Peyer's patch (tissue), 4 donors: ENCODE measurements at regions not wholly inside any gene's neighbourhood (a gene's known extent, or its start where the extent isn't known, plus 50 kb on each side); places are given as distances from the start of the nearest gene placed in this dataset.

Experiments
- DNase-seq, 3 donors: peaks; one replicate each; pipeline ENCODE4 v3.0.0-alpha.2; 2017 to 2019
- H3K27ac ChIP-seq, 4 donors: fragments of 200-600 bp; sonication (generic); one replicate each; pipeline ENCODE4 v1.5.1; 2016 to 2019
- H3K27me3 ChIP-seq, 2 donors: fragments of 200-600 bp; sonication (generic); one replicate each; pipeline ENCODE4 v1.5.1; 2019
- H3K36me3 ChIP-seq, 3 donors: fragments of 200-600 bp; sonication (generic); one replicate each; pipeline ENCODE4 v1.5.1; 2016 to 2019
- H3K4me1 ChIP-seq, 4 donors: fragments of 200-600 bp; sonication (generic); one replicate each; pipeline ENCODE4 v1.5.1; 2016 to 2019
- H3K4me3 ChIP-seq, 4 donors: fragments of 200-600 bp; sonication (generic); 1 replicate in 3 of 4; 2 replicates in 1 of 4; pipeline ENCODE4 v1.5.1; 2016 to 2019; ENCODE audit warnings: mild to moderate bottlenecking in 1 of 4
- H3K9me3 ChIP-seq, 4 donors: fragments of 200-600 bp; sonication (generic); one replicate each; pipeline ENCODE4 v1.5.1; 2016 to 2019; ENCODE audit warnings: mild to moderate bottlenecking in 1 of 4
- CTCF ChIP-seq, 6 experiments: fragments of 450-650 bp in 4 of 6; fragments of 200-600 bp in 2 of 6; sonication (generic) in 1 of 6; IDR thresholded peaks; one replicate each; pipeline ENCODE4 v1.5.1; 2017 to 2019; ENCODE audit warnings: antibody characterized with exemption in 6 of 6, mild to moderate bottlenecking in 3 of 6, moderate library complexity in 1 of 6
- POLR2A ChIP-seq, 2 donors: fragments of 450-650 bp; IDR thresholded peaks; one replicate each; pipeline ENCODE4 v1.5.1; 2017; ENCODE audit warnings: antibody characterized with exemption in 2 of 2, mild to moderate bottlenecking in 2 of 2, moderate library complexity in 2 of 2

- H3K27me3 ChIP-seq, result no peaks in the 10 kb centered on the region
- no peaks in the 10 kb centered on the region for H3K4me1 ChIP-seq
- no peaks in the 10 kb centered on the region for H3K9me3 ChIP-seq
- no peaks in the 10 kb centered on the region for H3K36me3 ChIP-seq
- H3K27ac ChIP-seq, result no peak overlapping the region
- H3K4me3 ChIP-seq, result no peak overlapping the region
- TF ChIP-seq CTCF (IDR thresholded peaks at IDR 0.05) (no peak), POLR2A (IDR thresholded peaks at IDR 0.05) (no peak)
- no peak for DNase-seq
Measured at GRCh38 chr10:47145290-47145934, 154.6 kb upstream of the GDF10 start.

- H3K4me3 ChIP-seq, result no peak overlapping the region
- TF ChIP-seq CTCF (IDR thresholded peaks at IDR 0.05), result no peak
- no peak for TF ChIP-seq POLR2A (IDR thresholded peaks at IDR 0.05)
- H3K27ac ChIP-seq, result no peak overlapping the region
- no peak for DNase-seq
- H3K36me3 ChIP-seq, result no peaks in the 10 kb centered on the region
- no peaks in the 10 kb centered on the region for H3K27me3 ChIP-seq
- H3K9me3 ChIP-seq, result no peaks in the 10 kb centered on the region
- no peaks in the 10 kb centered on the region for H3K4me1 ChIP-seq
Measured at GRCh38 chr10:47146572-47146971, 153.4 kb upstream of the GDF10 start.

GRCh38 chr10:47147186-47147585, 152.8 kb upstream of the GDF10 start:
- Histone ChIP-seq H3K4me3 (no peak overlapping the region), H3K36me3 (no peaks in the 10 kb centered on the region), H3K27ac (no peak overlapping the region), H3K27me3 (no peaks in the 10 kb centered on the region), H3K4me1 (no peaks in the 10 kb centered on the region), H3K9me3 (no peaks in the 10 kb centered on the region)
- TF ChIP-seq CTCF (IDR thresholded peaks at IDR 0.05) (no peak), POLR2A (IDR thresholded peaks at IDR 0.05) (no peak)
- DNase-seq, result no peak

GRCh38 chr10:47150581-47150980, 149.4 kb upstream of the GDF10 start:
- no peaks in the 10 kb centered on the region for H3K27me3 ChIP-seq
- DNase-seq, result no peak
- no peaks in the 10 kb centered on the region for H3K36me3 ChIP-seq
- no peaks in the 10 kb centered on the region for H3K4me1 ChIP-seq
- H3K27ac ChIP-seq, result no peak overlapping the region
- H3K4me3 ChIP-seq, result no peak overlapping the region
- TF ChIP-seq POLR2A (IDR thresholded peaks at IDR 0.05) (no peak), CTCF (IDR thresholded peaks at IDR 0.05) (no peak)
- H3K9me3 ChIP-seq, result peaks cover 0 to 9% (median 3%) of the 10 kb centered on the region in 4 donors

GRCh38 chr10:47151920-47152319, 148.1 kb upstream of the GDF10 start:
- Histone ChIP-seq H3K4me1 (no peaks in the 10 kb centered on the region), H3K4me3 (no peak overlapping the region), H3K27me3 (no peaks in the 10 kb centered on the region), H3K36me3 (no peaks in the 10 kb centered on the region), H3K27ac (no peak overlapping the region), H3K9me3 (peaks cover 0 to 9% (median 3%) of the 10 kb centered on the region in 4 donors)
- TF ChIP-seq POLR2A (IDR thresholded peaks at IDR 0.05) (no peak), CTCF (IDR thresholded peaks at IDR 0.05) (no peak)
- DNase-seq, result no peak
